Keratinocyte (primary cell): ENCODE measurements at regions not wholly inside any gene's neighbourhood (a gene's known extent, or its start where the extent isn't known, plus 50 kb on each side); places are given as distances from the start of the nearest gene placed in this dataset.

Experiments
- DNase-seq: peaks from one replicate; pipeline ENCODE4 v3.0.0-alpha.2; 2011; ENCODE audit warnings: low read depth, missing footprints, low spot score
- FAIRE-seq: peaks from 2 replicates; lab custom pipeline; 2011; peaks lifted over from hg19 to GRCh38; lab: Jason Lieb, UNC
- H2AFZ ChIP-seq: 2 replicates; pipeline ENCODE4 v1.6.0; 2012; ENCODE audit warnings: low read length, control low read depth, inconsistent platforms; ENCODE audit not compliant: control insufficient read depth
- H3K27ac ChIP-seq: 2 replicates; pipeline ENCODE4 v1.5.1; 2011; ENCODE audit warnings: low read length; ENCODE audit not compliant: control insufficient read depth, insufficient read depth
- H3K27me3 ChIP-seq: 3 replicates; pipeline ENCODE4 v1.6.0; 2011; ENCODE audit warnings: low read length; ENCODE audit not compliant: control insufficient read depth, insufficient read depth; ENCODE audit errors: extremely low read depth
- H3K36me3 ChIP-seq, 2 experiments: 2 replicates in 1 of 2; 3 replicates in 1 of 2; pipeline ENCODE4 v1.5.1; 2011; ENCODE audit warnings: low read length in 2 of 2, mild to moderate bottlenecking in 1 of 2; ENCODE audit not compliant: control insufficient read depth in 2 of 2, insufficient read depth in 2 of 2; ENCODE audit errors: extremely low read depth in 1 of 2
- H3K4me1 ChIP-seq: 3 replicates; pipeline ENCODE4 v1.5.1; 2011; ENCODE audit warnings: low read length; ENCODE audit not compliant: control insufficient read depth, insufficient read depth; ENCODE audit errors: extremely low read depth
- H3K4me2 ChIP-seq: 3 replicates; pipeline ENCODE4 v1.6.0; 2011; ENCODE audit warnings: low read depth, low read length; ENCODE audit not compliant: control insufficient read depth, insufficient read depth; ENCODE audit errors: extremely low read depth
- H3K4me3 ChIP-seq, 3 experiments: fragments of 200-600 bp in 1 of 3; sonication (generic) in 1 of 3; 2 replicates in 2 of 3; 3 replicates in 1 of 3; pipeline ENCODE4 v1.5.1; 2011 to 2016; ENCODE audit warnings: low read length in 3 of 3, mild to moderate bottlenecking in 3 of 3, control low read depth in 2 of 3, inconsistent platforms in 1 of 3, low read depth in 1 of 3, mixed read lengths in 1 of 3, mixed run types in 1 of 3, moderate library complexity in 1 of 3; ENCODE audit not compliant: control insufficient read depth in 2 of 3, insufficient read depth in 2 of 3; ENCODE audit errors: extremely low read depth in 1 of 3
- H3K79me2 ChIP-seq: 2 replicates; pipeline ENCODE4 v1.6.0; 2012; ENCODE audit warnings: low read length; ENCODE audit not compliant: control insufficient read depth, insufficient read depth
- H3K9ac ChIP-seq: 3 replicates; pipeline ENCODE4 v1.6.0; 2011; ENCODE audit warnings: low read length; ENCODE audit not compliant: control insufficient read depth, insufficient read depth; ENCODE audit errors: extremely low read depth
- H3K9me1 ChIP-seq: 3 replicates; pipeline ENCODE4 v1.6.0; 2011; ENCODE audit warnings: low read length; ENCODE audit not compliant: control insufficient read depth, insufficient read depth; ENCODE audit errors: extremely low read depth
- H3K9me3 ChIP-seq: 2 replicates; pipeline ENCODE4 v1.5.1; 2012; ENCODE audit warnings: low read depth, low read length; ENCODE audit not compliant: control insufficient read depth
- H4K20me1 ChIP-seq: 3 replicates; pipeline ENCODE4 v1.6.0; 2011; ENCODE audit warnings: low read length; ENCODE audit not compliant: control insufficient read depth, insufficient read depth; ENCODE audit errors: extremely low read depth
- CTCF ChIP-seq, 3 experiments: IDR thresholded peaks in 1 of 3; conservative IDR thresholded peaks in 1 of 3; optimal IDR thresholded peaks in 1 of 3; 2 replicates in 2 of 3; 3 replicates in 1 of 3; pipeline versions ENCODE3 to v1.5.1; 2011; ENCODE audit warnings: low read length in 3 of 3, mild to moderate bottlenecking in 3 of 3, moderate library complexity in 2 of 3, control low read depth in 1 of 3, inconsistent platforms in 1 of 3; ENCODE audit not compliant: insufficient read depth in 2 of 3; ENCODE audit errors: extremely low read depth in 1 of 3
- EZH2 ChIP-seq: IDR thresholded peaks from one replicate; pipeline ENCODE4 v1.6.1; 2012; ENCODE audit warnings: inconsistent platforms, mild to moderate bottlenecking, low read length, moderate library complexity
- dilution Hi-C: fragments of 300-500 bp; cut with MboI; formaldehyde crosslinking; loops from one replicate; pipeline ENCODE4 v1.7.0; 2020; ENCODE audit warnings: low sequenced_read_pairs; ENCODE audit not compliant: extremely low pct_ligation_motif_present

DNA sequence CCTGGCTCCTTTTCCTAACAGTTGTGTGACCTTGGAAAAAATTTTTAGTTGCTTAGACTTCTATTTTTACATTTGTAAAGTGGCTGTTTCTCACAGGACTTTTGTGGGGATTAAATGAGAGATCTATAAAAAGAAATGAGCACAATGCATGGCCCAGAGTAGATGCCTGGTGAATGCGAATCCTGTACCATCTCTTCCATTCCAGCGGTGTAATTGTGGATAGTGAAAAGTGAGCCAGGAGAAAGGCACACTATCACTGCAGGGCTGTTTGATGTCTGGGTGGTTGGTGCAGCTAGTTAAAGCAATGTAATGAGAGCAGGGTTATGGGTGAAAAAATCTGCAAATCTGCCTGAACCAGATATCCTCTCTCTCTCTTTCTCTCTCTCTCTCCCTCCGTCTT, 347.5 kb upstream of the CITED2 start:
- DNase-seq (no peak), FAIRE-seq (no peak)
- Histone ChIP-seq H3K27me3 (no peaks in the 10 kb centered on the region), H3K4me2 (no peak overlapping the region), H3K27ac (no peak overlapping the region), H3K9ac (no peak overlapping the region), H3K4me3 (no peak overlapping the region), H3K9me1 (no peaks in the 10 kb centered on the region), H3K36me3 (no peaks in the 10 kb centered on the region), H4K20me1 (no peaks in the 10 kb centered on the region), H2AFZ (no peak overlapping the region), H3K4me1 (no peaks in the 10 kb centered on the region), H3K9me3 (no peaks in the 10 kb centered on the region), H3K79me2 (no peaks in the 10 kb centered on the region)
- dilution Hi-C loops: no loop called here
- no peak for TF ChIP-seq CTCF (optimal IDR thresholded peaks at IDR 0.05 in 1 of 3, IDR thresholded peaks at IDR 0.05 in 1 of 3, conservative IDR thresholded peaks at IDR 0.05 in 1 of 3; ENCODE audit: extremely low read depth in 1 of 3, insufficient read depth in 2 of 3, low read length in 3 of 3)
- TF ChIP-seq EZH2: no peak

- Histone ChIP-seq H3K9me3 (no peaks in the 10 kb centered on the region), H2AFZ (no peak overlapping the region), H3K36me3 (no peaks in the 10 kb centered on the region), H3K27ac (no peak overlapping the region), H3K4me2 (no peak overlapping the region), H3K4me3 (no peak overlapping the region), H3K79me2 (no peaks in the 10 kb centered on the region), H3K4me1 (peaks cover 22% of the 10 kb centered on the region), H4K20me1 (no peaks in the 10 kb centered on the region), H3K27me3 (no peaks in the 10 kb centered on the region), H3K9ac (no peak overlapping the region), H3K9me1 (no peaks in the 10 kb centered on the region)
- peak; percentile 32 for FAIRE-seq
- dilution Hi-C loops: no loop called here
- no peak for DNase-seq
- TF ChIP-seq CTCF (optimal IDR thresholded peaks at IDR 0.05 in 1 of 3, IDR thresholded peaks at IDR 0.05 in 1 of 3, conservative IDR thresholded peaks at IDR 0.05 in 1 of 3; ENCODE audit: extremely low read depth in 1 of 3, insufficient read depth in 2 of 3, low read length in 3 of 3) (no peak), EZH2 (no peak)
These were observed 339.6 kb upstream of the CITED2 start for GRCh38 chr6:139713900-139714506.
